ENCODE measurements at regions not wholly inside any gene's neighbourhood (a gene's known extent, or its start where the extent isn't known, plus 50 kb on each side); places are given as distances from the start of the nearest gene placed in this dataset.
"Not testable (repeated sequence)": the region's sequence is repeated elsewhere in the genome, so short reads cannot be mapped to it uniquely, and the experiment has no call there.

DNA sequence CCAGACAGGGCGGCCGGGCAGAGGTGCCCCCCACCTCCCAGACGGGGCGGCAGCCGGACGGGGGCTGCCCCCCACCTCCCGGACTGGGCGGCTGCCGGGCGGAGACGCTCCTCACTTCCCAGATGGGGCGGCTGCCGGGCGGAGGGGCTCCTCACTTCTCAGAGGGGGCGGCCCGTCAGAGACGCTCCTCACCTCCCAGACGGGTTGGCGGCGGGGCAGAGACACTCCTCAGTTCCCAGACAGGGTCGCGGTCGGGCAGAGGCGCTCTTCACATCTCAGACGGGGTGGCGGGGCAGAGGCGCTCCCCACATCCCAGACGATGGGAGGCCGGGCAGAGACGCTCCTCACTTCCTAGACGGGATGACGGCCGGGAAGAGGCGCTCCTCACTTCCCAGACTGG lies 68.5 kb upstream of the GPC4 start:
- DNase-seq (ENCODE audit: low spot score), result not testable (repeated sequence)

GRCh38 chrX:133482056-133482952 lies 67.0 kb upstream of the GPC4 start:
- H3K4me2 ChIP-seq, result no peak overlapping the region
- Mint-ChIP-seq H3K27ac (no peak overlapping the region), H3K9me3 (peaks cover 5% of the 10 kb centered on the region), H3K4me1 (peaks cover 4% of the 10 kb centered on the region), H3K27me3 (ENCODE audit: insufficient read depth, low read depth) (no peaks in the 10 kb centered on the region), H3K4me3 (no peak overlapping the region), H3K36me3 (no peaks in the 10 kb centered on the region)
- no peaks in the 10 kb centered on the region for H3K36me3 ChIP-seq
- no peaks in the 10 kb centered on the region for H4K20me1 ChIP-seq (ENCODE audit: low read depth)
- H3K9me3 ChIP-seq (ENCODE audit: low read depth), result no peaks in the 10 kb centered on the region
- no peak overlapping the region for H3K27ac ChIP-seq
- no peak overlapping the region for H2AFZ ChIP-seq (replicated peaks)
- TF ChIP-seq EZH2 (IDR thresholded peaks at IDR 0.05), result no peak
- no peak for TF ChIP-seq EZH2phosphoT487 (IDR thresholded peaks at IDR 0.05)
- no peaks in the 10 kb centered on the region for H3F3A ChIP-seq (ENCODE audit: low read depth)
- no peaks in the 10 kb centered on the region for H3K27me3 ChIP-seq
- H3K79me2 ChIP-seq (ENCODE audit: low read depth), result no peaks in the 10 kb centered on the region
- no peaks in the 10 kb centered on the region for H3K4me1 ChIP-seq
- no peak for DNase-seq (ENCODE audit: low spot score)
- no peak overlapping the region for H3K4me3 ChIP-seq
- no peak overlapping the region for H3K9ac ChIP-seq

More for the DNA sequence above, 68.5 kb upstream of the GPC4 start:
- not testable (repeated sequence) for H3K79me2 ChIP-seq (ENCODE audit: low read depth); H3K4me3 ChIP-seq; H4K20me1 ChIP-seq (ENCODE audit: low read depth); H3K9ac ChIP-seq; H3K36me3 Mint-ChIP-seq; H2AFZ ChIP-seq (replicated peaks); H3K4me3 Mint-ChIP-seq; H3F3A ChIP-seq (ENCODE audit: low read depth); H3K36me3 ChIP-seq; H3K4me2 ChIP-seq; H3K27me3 ChIP-seq; H3K4me1 ChIP-seq; H3K27me3 Mint-ChIP-seq (ENCODE audit: insufficient read depth, low read depth); H3K27ac Mint-ChIP-seq; H3K27ac ChIP-seq; H3K9me3 Mint-ChIP-seq; H3K4me1 Mint-ChIP-seq; H3K9me3 ChIP-seq (ENCODE audit: low read depth)

- H3K27ac ChIP-seq, result no peak overlapping the region
- no peak overlapping the region for H3K9ac ChIP-seq
- H3K9me3 ChIP-seq (ENCODE audit: low read depth), result no peaks in the 10 kb centered on the region
- Mint-ChIP-seq H3K9me3 (peaks cover 7% of the 10 kb centered on the region), H3K4me1 (peaks cover 4% of the 10 kb centered on the region), H3K27ac (no peak overlapping the region), H3K36me3 (no peaks in the 10 kb centered on the region), H3K4me3 (no peak overlapping the region), H3K27me3 (ENCODE audit: insufficient read depth, low read depth) (peaks cover 3% of the 10 kb centered on the region)
- no peaks in the 10 kb centered on the region for H3K79me2 ChIP-seq (ENCODE audit: low read depth)
- H2AFZ ChIP-seq (replicated peaks), result no peak overlapping the region
- no peak overlapping the region for H3K4me3 ChIP-seq
- peaks cover 5% of the 10 kb centered on the region for H3K4me1 ChIP-seq
- no peaks in the 10 kb centered on the region for H3F3A ChIP-seq (ENCODE audit: low read depth)
- no peaks in the 10 kb centered on the region for H3K36me3 ChIP-seq
- H3K27me3 ChIP-seq, result no peaks in the 10 kb centered on the region
- TF ChIP-seq CTCF (IDR thresholded peaks at IDR 0.05), result no peak
- TF ChIP-seq EZH2phosphoT487 (IDR thresholded peaks at IDR 0.05), result no peak
- no peak for TF ChIP-seq EZH2 (IDR thresholded peaks at IDR 0.05)
- DNase-seq (ENCODE audit: low spot score), result no peak
- H3K4me2 ChIP-seq, result no peak overlapping the region
- no peaks in the 10 kb centered on the region for H4K20me1 ChIP-seq (ENCODE audit: low read depth)
Measured at GRCh38 chrX:133477986-133478385, 62.7 kb upstream of the GPC4 start.

- Histone ChIP-seq H3K4me3 (no peak overlapping the region), H3K9ac (no peak overlapping the region)
Measured at GRCh38 chrX:133475953-133476352, 60.7 kb upstream of the GPC4 start.

More at GRCh38 chrX:133475953-133476352, 60.7 kb upstream of the GPC4 start:
- Mint-ChIP-seq H3K36me3 (no peaks in the 10 kb centered on the region), H3K4me1 (peaks cover 4% of the 10 kb centered on the region), H3K4me3 (no peak overlapping the region), H3K9me3 (peaks cover 7% of the 10 kb centered on the region), H3K27me3 (ENCODE audit: insufficient read depth, low read depth) (peaks cover 5% of the 10 kb centered on the region), H3K27ac (no peak overlapping the region)
- Histone ChIP-seq H3K27me3 (no peaks in the 10 kb centered on the region), H3K36me3 (no peaks in the 10 kb centered on the region), H3K79me2 (ENCODE audit: low read depth) (no peaks in the 10 kb centered on the region), H2AFZ (replicated peaks) (no peak overlapping the region), H3K27ac (no peak overlapping the region), H3K4me1 (peaks cover 5% of the 10 kb centered on the region), H4K20me1 (ENCODE audit: low read depth) (no peaks in the 10 kb centered on the region), H3K9me3 (ENCODE audit: low read depth) (no peaks in the 10 kb centered on the region), H3K4me2 (no peak overlapping the region), H3F3A (ENCODE audit: low read depth) (no peaks in the 10 kb centered on the region)
- no peak for DNase-seq (ENCODE audit: low spot score)
- no peak for TF ChIP-seq EZH2phosphoT487 (IDR thresholded peaks at IDR 0.05)
- TF ChIP-seq CTCF (IDR thresholded peaks at IDR 0.05), result no peak
- no peak for TF ChIP-seq EZH2 (IDR thresholded peaks at IDR 0.05)

Measured in neural progenitor cell (in vitro differentiated cells).